ENCODE measurements at regions not wholly inside any gene's neighbourhood (a gene's known extent, or its start where the extent isn't known, plus 50 kb on each side); places are given as distances from the start of the nearest gene placed in this dataset.

GRCh38 chr1:239657291-239657690, 270.9 kb downstream of the CHRM3 start:
- H3K27ac ChIP-seq: no peak overlapping the region
- no peaks in the 10 kb centered on the region for H3K36me3 ChIP-seq
- H3K27me3 ChIP-seq: no peaks in the 10 kb centered on the region
- 66% methylated on average over 2 of the region's 2 CpGs for WGBS
- no peaks in the 10 kb centered on the region for H3K4me1 ChIP-seq
- no peak overlapping the region for H3K4me3 ChIP-seq
- H3K9me3 ChIP-seq: no peaks in the 10 kb centered on the region
- no peak for DNase-seq (ENCODE audit: low spot score in 2 of 2)
- no peak for TF ChIP-seq POLR2AphosphoS5 (IDR thresholded peaks at IDR 0.05)
- TF ChIP-seq EP300 (IDR thresholded peaks at IDR 0.05): no peak
- no peak for TF ChIP-seq POLR2A (IDR thresholded peaks at IDR 0.05)
- no peak for TF ChIP-seq CTCF (IDR thresholded peaks at IDR 0.05)

GRCh38 chr1:239662950-239663349, 276.6 kb downstream of the CHRM3 start:
- Histone ChIP-seq H3K4me3 (no peak overlapping the region), H3K27me3 (no peaks in the 10 kb centered on the region), H3K9me3 (no peaks in the 10 kb centered on the region), H3K27ac (no peak overlapping the region), H3K4me1 (no peaks in the 10 kb centered on the region), H3K36me3 (no peaks in the 10 kb centered on the region)
- TF ChIP-seq EP300 (IDR thresholded peaks at IDR 0.05) (no peak), CTCF (IDR thresholded peaks at IDR 0.05) (no peak), POLR2A (IDR thresholded peaks at IDR 0.05) (no peak), POLR2AphosphoS5 (IDR thresholded peaks at IDR 0.05) (no peak)
- DNase-seq (ENCODE audit: low spot score in 2 of 2): no peak
- WGBS: 77% methylated on average over 3 of the region's 3 CpGs

- Histone ChIP-seq H3K27ac (no peak overlapping the region), H3K4me3 (no peak overlapping the region), H3K36me3 (no peaks in the 10 kb centered on the region), H3K27me3 (no peaks in the 10 kb centered on the region), H3K4me1 (no peaks in the 10 kb centered on the region), H3K9me3 (peaks cover 6% of the 10 kb centered on the region)
- WGBS: 63% methylated on average over 1 of the region's 1 CpG
- no peak for TF ChIP-seq EP300 (IDR thresholded peaks at IDR 0.05)
- no peak for TF ChIP-seq POLR2AphosphoS5 (IDR thresholded peaks at IDR 0.05)
- no peak for TF ChIP-seq CTCF (IDR thresholded peaks at IDR 0.05)
- no peak for TF ChIP-seq POLR2A (IDR thresholded peaks at IDR 0.05)
- DNase-seq (ENCODE audit: low spot score in 2 of 2): no peak
Observed at GRCh38 chr1:239672256-239672655, 285.9 kb downstream of the CHRM3 start.

GRCh38 chr1:239675735-239676134, 289.4 kb downstream of the CHRM3 start:
- Histone ChIP-seq H3K4me1 (no peaks in the 10 kb centered on the region), H3K4me3 (no peak overlapping the region), H3K36me3 (no peaks in the 10 kb centered on the region), H3K27me3 (no peaks in the 10 kb centered on the region), H3K9me3 (peaks cover 6% of the 10 kb centered on the region), H3K27ac (no peak overlapping the region)
- no peak for DNase-seq (ENCODE audit: low spot score in 2 of 2)
- TF ChIP-seq POLR2A (IDR thresholded peaks at IDR 0.05) (no peak), EP300 (IDR thresholded peaks at IDR 0.05) (no peak), CTCF (IDR thresholded peaks at IDR 0.05) (no peak), POLR2AphosphoS5 (IDR thresholded peaks at IDR 0.05) (no peak)
- 87% methylated on average over 2 of the region's 2 CpGs for WGBS

- WGBS: 77% methylated on average over 4 of the region's 4 CpGs
- H3K9me3 ChIP-seq: peaks cover 6% of the 10 kb centered on the region
- no peak overlapping the region for H3K4me3 ChIP-seq
- no peaks in the 10 kb centered on the region for H3K27me3 ChIP-seq
- H3K36me3 ChIP-seq: no peaks in the 10 kb centered on the region
- no peak for DNase-seq (ENCODE audit: low spot score in 2 of 2)
- no peak for TF ChIP-seq POLR2A (IDR thresholded peaks at IDR 0.05)
- TF ChIP-seq EP300 (IDR thresholded peaks at IDR 0.05): no peak
- TF ChIP-seq POLR2AphosphoS5 (IDR thresholded peaks at IDR 0.05): no peak
- no peak overlapping the region for H3K27ac ChIP-seq
- no peaks in the 10 kb centered on the region for H3K4me1 ChIP-seq
Observed at GRCh38 chr1:239676522-239677273, 290.3 kb downstream of the CHRM3 start.

Data from suprapubic skin (tissue), 4 donors.